Cardiac muscle cell (in vitro differentiated cells and primary cell): ENCODE measurements at regions not wholly inside any gene's neighbourhood (a gene's known extent, or its start where the extent isn't known, plus 50 kb on each side); places are given as distances from the start of the nearest gene placed in this dataset.
A peak's percentile ranks its signal among the peaks of the same experiment; 100 is the strongest.

Source experiments
- DNase-seq, 2 donors: peaks; one replicate each; pipeline versions ENCODE4 v3.0.0 to v3.0.0-alpha.2; 2010 to 2017; ENCODE audit warnings: low read depth in 1 of 2, low spot score in 1 of 2
- H3K27ac ChIP-seq: fragments of 200-600 bp; sonication (generic); 2 replicates; pipeline ENCODE4 v1.5.1; 2016
- H3K27me3 ChIP-seq: fragments of 200-600 bp; sonication (generic); 2 replicates; pipeline ENCODE4 v1.6.0; 2016; ENCODE audit warnings: control low read depth
- H3K36me3 ChIP-seq: fragments of 200-600 bp; sonication (generic); 2 replicates; pipeline ENCODE4 v1.5.1; 2016; ENCODE audit warnings: control low read depth
- H3K4me1 ChIP-seq: fragments of 200-600 bp; sonication (generic); 2 replicates; pipeline ENCODE4 v1.8.1; 2017; ENCODE audit warnings: low read depth, mild to moderate bottlenecking, mixed run types
- H3K4me3 ChIP-seq: fragments of 200-600 bp; sonication (generic); 2 replicates; pipeline ENCODE4 v1.5.1; 2016; ENCODE audit warnings: mild to moderate bottlenecking
- H3K9me3 ChIP-seq: fragments of 200-600 bp; sonication (generic); 2 replicates; pipeline ENCODE4 v1.5.1; 2017; ENCODE audit warnings: low read depth, mild to moderate bottlenecking, control low read depth
- TF ChIP-seq, protein P1 (sequence below): IDR thresholded peaks from 2 replicates; pipeline ENCODE4 v1.5.1; 2012; ENCODE audit warnings: low read depth, mild to moderate bottlenecking, low read length

DNA sequence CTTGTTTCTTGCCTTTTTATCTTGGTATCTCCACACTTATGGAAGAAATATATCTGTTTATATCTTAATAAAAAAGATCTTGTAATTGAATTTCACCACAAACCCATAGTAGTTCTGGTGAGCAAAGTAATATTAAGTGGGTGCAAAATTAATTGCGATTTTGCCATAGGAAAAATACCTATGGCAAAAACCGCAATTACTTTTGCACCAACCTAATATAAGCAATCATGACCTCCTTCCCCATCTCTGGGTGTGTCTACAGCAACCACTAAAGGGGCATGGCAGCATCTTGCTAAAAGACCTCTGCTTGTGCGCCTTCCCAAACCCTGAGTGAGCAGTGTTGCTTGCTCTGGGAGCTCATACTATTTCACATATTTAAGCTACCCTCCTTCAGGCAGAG is 124.2 kb upstream of the GUCY1A1 start:
- Histone ChIP-seq H3K4me1 (no peaks in the 10 kb centered on the region), H3K27ac (no peak overlapping the region), H3K4me3 (no peak overlapping the region), H3K36me3 (no peaks in the 10 kb centered on the region), H3K27me3 (no peaks in the 10 kb centered on the region), H3K9me3 (no peaks in the 10 kb centered on the region)
- TF ChIP-seq, protein P1, sequence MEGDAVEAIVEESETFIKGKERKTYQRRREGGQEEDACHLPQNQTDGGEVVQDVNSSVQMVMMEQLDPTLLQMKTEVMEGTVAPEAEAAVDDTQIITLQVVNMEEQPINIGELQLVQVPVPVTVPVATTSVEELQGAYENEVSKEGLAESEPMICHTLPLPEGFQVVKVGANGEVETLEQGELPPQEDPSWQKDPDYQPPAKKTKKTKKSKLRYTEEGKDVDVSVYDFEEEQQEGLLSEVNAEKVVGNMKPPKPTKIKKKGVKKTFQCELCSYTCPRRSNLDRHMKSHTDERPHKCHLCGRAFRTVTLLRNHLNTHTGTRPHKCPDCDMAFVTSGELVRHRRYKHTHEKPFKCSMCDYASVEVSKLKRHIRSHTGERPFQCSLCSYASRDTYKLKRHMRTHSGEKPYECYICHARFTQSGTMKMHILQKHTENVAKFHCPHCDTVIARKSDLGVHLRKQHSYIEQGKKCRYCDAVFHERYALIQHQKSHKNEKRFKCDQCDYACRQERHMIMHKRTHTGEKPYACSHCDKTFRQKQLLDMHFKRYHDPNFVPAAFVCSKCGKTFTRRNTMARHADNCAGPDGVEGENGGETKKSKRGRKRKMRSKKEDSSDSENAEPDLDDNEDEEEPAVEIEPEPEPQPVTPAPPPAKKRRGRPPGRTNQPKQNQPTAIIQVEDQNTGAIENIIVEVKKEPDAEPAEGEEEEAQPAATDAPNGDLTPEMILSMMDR: no peak
- no peak for DNase-seq

DNA sequence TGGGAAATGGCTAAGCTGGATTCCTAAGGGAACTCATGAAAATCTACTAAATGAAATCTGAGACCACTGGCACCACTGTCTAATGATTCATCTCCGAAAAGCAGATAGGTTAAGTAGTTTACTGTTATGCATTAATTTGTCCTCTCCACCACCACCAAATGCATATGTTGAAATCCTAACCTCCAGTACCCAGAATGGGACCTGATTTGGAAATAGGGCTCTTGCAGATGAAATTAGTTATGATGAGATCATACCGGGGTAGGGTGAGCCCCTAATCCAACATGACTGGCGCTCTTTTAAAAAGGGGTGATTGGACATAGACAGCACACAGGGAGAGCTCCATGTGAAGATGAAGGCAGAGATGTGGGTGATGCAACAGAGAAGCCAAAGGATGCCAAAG is 124.9 kb upstream of the GUCY1A1 start:
- no peaks in the 10 kb centered on the region for H3K27me3 ChIP-seq
- H3K9me3 ChIP-seq: no peaks in the 10 kb centered on the region
- H3K36me3 ChIP-seq: no peaks in the 10 kb centered on the region
- TF ChIP-seq, protein P1: no peak
- DNase-seq: peak in 1 of 2 donors; percentile 22
- no peak overlapping the region for H3K4me3 ChIP-seq
- H3K27ac ChIP-seq: no peak overlapping the region
- no peaks in the 10 kb centered on the region for H3K4me1 ChIP-seq

DNA sequence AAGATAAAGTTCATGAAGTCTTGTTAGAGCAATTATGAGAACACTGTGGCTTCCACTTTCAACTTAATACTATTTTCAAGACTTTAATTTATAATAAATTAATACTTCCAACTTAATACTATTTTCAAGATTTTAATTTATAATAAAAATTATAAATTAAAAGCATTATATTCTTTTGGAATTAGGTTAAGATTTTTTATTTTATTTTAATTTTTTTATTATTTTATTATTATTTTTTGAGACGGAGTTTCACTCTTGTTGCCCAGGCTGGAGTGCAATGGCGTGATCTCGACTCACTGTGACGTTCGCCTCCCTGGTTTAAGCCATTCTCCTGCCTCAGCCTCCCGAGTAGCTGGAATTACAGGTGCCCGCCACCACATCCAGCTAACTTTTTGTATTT is 126.0 kb upstream of the GUCY1A1 start:
- Histone ChIP-seq H3K4me3 (no peak overlapping the region), H3K27me3 (no peaks in the 10 kb centered on the region), H3K4me1 (peaks cover 8% of the 10 kb centered on the region), H3K36me3 (no peaks in the 10 kb centered on the region), H3K27ac (no peak overlapping the region), H3K9me3 (no peaks in the 10 kb centered on the region)
- DNase-seq: no peak
- TF ChIP-seq, protein P1: no peak

DNA sequence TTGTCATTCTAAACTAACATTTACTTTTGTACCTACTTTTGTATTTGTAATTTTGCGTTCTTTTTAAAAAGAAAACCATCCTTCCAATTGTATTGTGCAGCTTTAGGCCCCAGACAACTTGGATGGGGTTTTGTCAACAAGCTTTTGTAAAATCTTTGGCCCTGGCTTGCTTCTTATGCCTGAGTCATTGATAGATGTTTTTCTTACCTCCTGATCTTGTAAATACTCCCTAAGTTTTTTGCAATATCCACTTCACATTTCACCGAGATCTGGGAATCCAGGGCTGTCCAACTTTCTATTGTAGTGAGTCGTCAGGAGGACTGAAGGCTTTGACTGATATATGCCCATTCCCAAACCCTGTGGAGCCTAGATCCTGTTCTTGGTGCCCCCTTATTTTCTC is 126.9 kb upstream of the GUCY1A1 start:
- Histone ChIP-seq H3K4me1 (peaks cover 17% of the 10 kb centered on the region), H3K9me3 (no peaks in the 10 kb centered on the region), H3K4me3 (no peak overlapping the region), H3K27me3 (no peaks in the 10 kb centered on the region), H3K36me3 (no peaks in the 10 kb centered on the region), H3K27ac (no peak overlapping the region)
- no peak for DNase-seq
- TF ChIP-seq, protein P1: no peak

- peaks cover 18% of the 10 kb centered on the region for H3K4me1 ChIP-seq
- TF ChIP-seq, protein P1: no peak
Measured at GRCh38 chr4:155535802-155536454, 130.7 kb upstream of the GUCY1A1 start.

More at GRCh38 chr4:155535802-155536454, 130.7 kb upstream of the GUCY1A1 start:
- peak in 1 of 2 donors; percentile 47 for DNase-seq
- H3K27me3 ChIP-seq: no peaks in the 10 kb centered on the region
- peak overlapping the region; percentile 83 for H3K27ac ChIP-seq
- H3K36me3 ChIP-seq: no peaks in the 10 kb centered on the region
- no peaks in the 10 kb centered on the region for H3K9me3 ChIP-seq
- no peak overlapping the region for H3K4me3 ChIP-seq
